GM23338 (cell line): ENCODE measurements at regions not wholly inside any gene's neighbourhood (a gene's known extent, or its start where the extent isn't known, plus 50 kb on each side); places are given as distances from the start of the nearest gene placed in this dataset.

Source experiments
- ATAC-seq: fragments of 200-7000 bp; cut with Tn5 transposase; 3 replicates; pipeline ENCODE4 v1.9.1; 2020
- DNase-seq: peaks from one replicate; pipeline ENCODE4 v3.0.0-alpha.2; 2015; ENCODE audit warnings: low spot score
- H2AFZ ChIP-seq: fragments of 200-600 bp; sonication (generic); 2 replicates; pipeline ENCODE4 v1.8.0; 2016; ENCODE audit warnings: antibody characterized with exemption, mild to moderate bottlenecking, moderate library complexity
- H3F3A ChIP-seq: fragments of 200-600 bp; sonication (generic); replicated peaks from 2 replicates; pipeline ENCODE4 v1.8.0; 2017; ENCODE audit warnings: antibody characterized with exemption, mixed run types, low read depth
- H3K27ac ChIP-seq: fragments of 200-600 bp; sonication (generic); 2 replicates; pipeline ENCODE4 v1.6.1; 2016; ENCODE audit warnings: low read depth
- H3K27me3 ChIP-seq: fragments of 200-600 bp; sonication (generic); 2 replicates; pipeline ENCODE4 v1.8.0; 2016; ENCODE audit warnings: mild to moderate bottlenecking, mixed run types, moderate library complexity; ENCODE audit not compliant: insufficient read depth
- H3K36me3 ChIP-seq: fragments of 200-600 bp; sonication (generic); 2 replicates; pipeline ENCODE4 v1.8.0; 2016; ENCODE audit warnings: mild to moderate bottlenecking; ENCODE audit not compliant: insufficient read depth
- H3K4me1 ChIP-seq: fragments of 200-600 bp; sonication (generic); 2 replicates; pipeline ENCODE4 v1.8.0; 2016; ENCODE audit warnings: mild to moderate bottlenecking, moderate library complexity; ENCODE audit not compliant: insufficient read depth
- H3K4me2 ChIP-seq: fragments of 200-600 bp; sonication (generic); 2 replicates; pipeline ENCODE4 v1.7.1; 2017; ENCODE audit warnings: mixed run types
- H3K4me3 ChIP-seq: fragments of 200-600 bp; sonication (generic); 2 replicates; pipeline ENCODE4 v1.6.1; 2016; ENCODE audit warnings: mixed run types
- H3K79me2 ChIP-seq: fragments of 200-600 bp; sonication (generic); replicated peaks from 2 replicates; pipeline ENCODE4 v1.8.0; 2017; ENCODE audit warnings: mild to moderate bottlenecking; ENCODE audit not compliant: insufficient read depth
- H3K9me2 ChIP-seq: fragments of 200-600 bp; sonication (generic); 2 replicates; pipeline ENCODE4 v1.8.0; 2017; ENCODE audit not compliant: insufficient read depth
- H4K20me1 ChIP-seq: fragments of 200-600 bp; sonication (generic); replicated peaks from 2 replicates; pipeline ENCODE4 v1.8.0; 2017; ENCODE audit warnings: mild to moderate bottlenecking; ENCODE audit not compliant: insufficient read depth
- H3K27ac Mint-ChIP-seq: 2 replicates; pipeline ENCODE4 v1.8.0; 2020; ENCODE audit warnings: inconsistent platforms, mild to moderate bottlenecking, moderate library complexity, mixed read lengths
- H3K27me3 Mint-ChIP-seq: 3 replicates; pipeline ENCODE4 v1.8.0; 2022; ENCODE audit warnings: low read depth, mild to moderate bottlenecking, moderate library complexity, mixed read lengths, inconsistent platforms; ENCODE audit not compliant: insufficient read depth, poor library complexity
- H3K36me3 Mint-ChIP-seq: 3 replicates; pipeline ENCODE4 v1.8.0; 2021; ENCODE audit warnings: low read depth, mild to moderate bottlenecking, inconsistent platforms, moderate library complexity, mixed read lengths
- H3K4me1 Mint-ChIP-seq: 3 replicates; pipeline ENCODE4 v1.8.0; 2020; ENCODE audit warnings: mild to moderate bottlenecking, inconsistent platforms, mixed read lengths
- H3K4me3 Mint-ChIP-seq: 3 replicates; pipeline ENCODE4 v1.8.0; 2021; ENCODE audit warnings: moderate library complexity, mild to moderate bottlenecking, inconsistent platforms, mixed read lengths
- H3K9me3 Mint-ChIP-seq: 3 replicates; pipeline ENCODE4 v1.8.0; 2020; ENCODE audit warnings: moderate library complexity, mild to moderate bottlenecking, inconsistent platforms, mixed read lengths
- CREB1 ChIP-seq: fragments of 250-450 bp; sonication (Bioruptor Pico); IDR thresholded peaks from 2 replicates; pipeline ENCODE4 v1.5.0; 2020; ENCODE audit warnings: low read depth, mild to moderate bottlenecking, moderate library complexity
- EZH2 ChIP-seq: fragments of 200-600 bp; sonication (generic); IDR thresholded peaks from one replicate; pipeline ENCODE4 v1.8.0; 2017; ENCODE audit warnings: antibody characterized with exemption, mild to moderate bottlenecking, low read depth; ENCODE audit not compliant: unreplicated experiment
- EZH2phosphoT487 ChIP-seq: fragments of 200-600 bp; sonication (generic); IDR thresholded peaks from one replicate; pipeline ENCODE4 v1.8.1; 2018; ENCODE audit warnings: antibody characterized with exemption; ENCODE audit not compliant: unreplicated experiment
- NANOG ChIP-seq: IDR thresholded peaks from 2 replicates; pipeline ENCODE4 v1.6.1; 2016; ENCODE audit warnings: antibody characterized with exemption, borderline replicate concordance
- POLR2AphosphoS5 ChIP-seq: IDR thresholded peaks from 2 replicates; pipeline ENCODE4 v1.6.1; 2016; ENCODE audit warnings: antibody characterized with exemption, low read depth
- ZNF114 ChIP-seq: fragments of 250-450 bp; sonication (Bioruptor Pico); IDR thresholded peaks from 2 replicates; pipeline ENCODE4 v1.5.0; 2020; ENCODE audit warnings: mild to moderate bottlenecking, moderate library complexity
- ZNF331 ChIP-seq: fragments of 250-450 bp; sonication (Bioruptor Pico); IDR thresholded peaks from 2 replicates; pipeline ENCODE4 v1.5.0; 2020; ENCODE audit warnings: low read depth, mild to moderate bottlenecking, moderate library complexity
- TF ChIP-seq, protein P1 (sequence below): IDR thresholded peaks from one replicate; pipeline ENCODE4 v1.6.1; 2018; ENCODE audit warnings: antibody characterized with exemption; ENCODE audit not compliant: unreplicated experiment
- TF ChIP-seq, protein P2 (sequence below), 2 experiments: fragments of 200-600 bp in 1 of 2; sonication (generic) in 1 of 2; conservative IDR thresholded peaks; 2 replicates each; pipeline versions ENCODE4 v1.5.1 to v1.6.1; 2016 to 2017; ENCODE audit warnings: antibody characterized with exemption in 2 of 2, low read depth in 2 of 2, mild to moderate bottlenecking in 2 of 2, moderate library complexity in 1 of 2
- TF ChIP-seq, protein P3 (sequence below): fragments of 250-450 bp; sonication (Bioruptor Pico); IDR thresholded peaks from 2 replicates; pipeline ENCODE4 v1.5.0; 2020; ENCODE audit warnings: mild to moderate bottlenecking, moderate library complexity
- TF ChIP-seq, protein P4 (sequence below): IDR thresholded peaks from 2 replicates; pipeline ENCODE4 v1.6.1; 2016; ENCODE audit warnings: antibody characterized with exemption

DNA sequence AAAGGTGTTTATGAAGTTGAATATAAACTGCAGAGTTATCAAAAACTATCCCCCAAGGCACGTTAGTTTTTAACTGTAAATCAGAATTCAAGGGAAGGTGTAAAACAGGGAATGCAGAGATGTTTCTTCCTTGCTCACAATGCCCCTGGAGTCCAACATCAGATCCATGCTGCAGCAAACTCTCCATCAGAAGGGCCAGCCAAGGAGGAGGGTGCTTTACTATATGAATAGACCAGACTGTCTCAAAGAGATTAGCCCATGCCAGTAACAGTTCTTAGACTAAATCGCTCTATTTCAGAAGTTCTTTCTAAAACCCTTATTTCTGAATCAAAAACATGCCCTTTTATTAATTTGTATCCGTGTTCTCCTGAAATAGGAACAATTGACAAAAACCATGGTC, 362.8 kb upstream of the RPS23 start:
- Histone ChIP-seq H2AFZ (no peak overlapping the region), H3K27ac (no peak overlapping the region), H3K4me2 (no peak overlapping the region), H3K4me3 (no peak overlapping the region), H4K20me1 (no peaks in the 10 kb centered on the region), H3F3A (no peaks in the 10 kb centered on the region), H3K36me3 (no peaks in the 10 kb centered on the region), H3K9me2 (no peaks in the 10 kb centered on the region), H3K4me1 (peaks cover 18% of the 10 kb centered on the region), H3K79me2 (no peaks in the 10 kb centered on the region), H3K27me3 (no peaks in the 10 kb centered on the region)
- TF ChIP-seq, protein P1, sequence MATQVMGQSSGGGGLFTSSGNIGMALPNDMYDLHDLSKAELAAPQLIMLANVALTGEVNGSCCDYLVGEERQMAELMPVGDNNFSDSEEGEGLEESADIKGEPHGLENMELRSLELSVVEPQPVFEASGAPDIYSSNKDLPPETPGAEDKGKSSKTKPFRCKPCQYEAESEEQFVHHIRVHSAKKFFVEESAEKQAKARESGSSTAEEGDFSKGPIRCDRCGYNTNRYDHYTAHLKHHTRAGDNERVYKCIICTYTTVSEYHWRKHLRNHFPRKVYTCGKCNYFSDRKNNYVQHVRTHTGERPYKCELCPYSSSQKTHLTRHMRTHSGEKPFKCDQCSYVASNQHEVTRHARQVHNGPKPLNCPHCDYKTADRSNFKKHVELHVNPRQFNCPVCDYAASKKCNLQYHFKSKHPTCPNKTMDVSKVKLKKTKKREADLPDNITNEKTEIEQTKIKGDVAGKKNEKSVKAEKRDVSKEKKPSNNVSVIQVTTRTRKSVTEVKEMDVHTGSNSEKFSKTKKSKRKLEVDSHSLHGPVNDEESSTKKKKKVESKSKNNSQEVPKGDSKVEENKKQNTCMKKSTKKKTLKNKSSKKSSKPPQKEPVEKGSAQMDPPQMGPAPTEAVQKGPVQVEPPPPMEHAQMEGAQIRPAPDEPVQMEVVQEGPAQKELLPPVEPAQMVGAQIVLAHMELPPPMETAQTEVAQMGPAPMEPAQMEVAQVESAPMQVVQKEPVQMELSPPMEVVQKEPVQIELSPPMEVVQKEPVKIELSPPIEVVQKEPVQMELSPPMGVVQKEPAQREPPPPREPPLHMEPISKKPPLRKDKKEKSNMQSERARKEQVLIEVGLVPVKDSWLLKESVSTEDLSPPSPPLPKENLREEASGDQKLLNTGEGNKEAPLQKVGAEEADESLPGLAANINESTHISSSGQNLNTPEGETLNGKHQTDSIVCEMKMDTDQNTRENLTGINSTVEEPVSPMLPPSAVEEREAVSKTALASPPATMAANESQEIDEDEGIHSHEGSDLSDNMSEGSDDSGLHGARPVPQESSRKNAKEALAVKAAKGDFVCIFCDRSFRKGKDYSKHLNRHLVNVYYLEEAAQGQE = no peak
- no peak for TF ChIP-seq ZNF331 (CRISPR knock-in tag)
- TF ChIP-seq ZNF114 (CRISPR knock-in tag) = no peak
- no peak for TF ChIP-seq EZH2phosphoT487
- TF ChIP-seq, protein P2, sequence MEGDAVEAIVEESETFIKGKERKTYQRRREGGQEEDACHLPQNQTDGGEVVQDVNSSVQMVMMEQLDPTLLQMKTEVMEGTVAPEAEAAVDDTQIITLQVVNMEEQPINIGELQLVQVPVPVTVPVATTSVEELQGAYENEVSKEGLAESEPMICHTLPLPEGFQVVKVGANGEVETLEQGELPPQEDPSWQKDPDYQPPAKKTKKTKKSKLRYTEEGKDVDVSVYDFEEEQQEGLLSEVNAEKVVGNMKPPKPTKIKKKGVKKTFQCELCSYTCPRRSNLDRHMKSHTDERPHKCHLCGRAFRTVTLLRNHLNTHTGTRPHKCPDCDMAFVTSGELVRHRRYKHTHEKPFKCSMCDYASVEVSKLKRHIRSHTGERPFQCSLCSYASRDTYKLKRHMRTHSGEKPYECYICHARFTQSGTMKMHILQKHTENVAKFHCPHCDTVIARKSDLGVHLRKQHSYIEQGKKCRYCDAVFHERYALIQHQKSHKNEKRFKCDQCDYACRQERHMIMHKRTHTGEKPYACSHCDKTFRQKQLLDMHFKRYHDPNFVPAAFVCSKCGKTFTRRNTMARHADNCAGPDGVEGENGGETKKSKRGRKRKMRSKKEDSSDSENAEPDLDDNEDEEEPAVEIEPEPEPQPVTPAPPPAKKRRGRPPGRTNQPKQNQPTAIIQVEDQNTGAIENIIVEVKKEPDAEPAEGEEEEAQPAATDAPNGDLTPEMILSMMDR (conservative IDR thresholded peaks at IDR 0.05; ENCODE audit: low read depth in 2 of 2) = no peak
- TF ChIP-seq, protein P3, sequence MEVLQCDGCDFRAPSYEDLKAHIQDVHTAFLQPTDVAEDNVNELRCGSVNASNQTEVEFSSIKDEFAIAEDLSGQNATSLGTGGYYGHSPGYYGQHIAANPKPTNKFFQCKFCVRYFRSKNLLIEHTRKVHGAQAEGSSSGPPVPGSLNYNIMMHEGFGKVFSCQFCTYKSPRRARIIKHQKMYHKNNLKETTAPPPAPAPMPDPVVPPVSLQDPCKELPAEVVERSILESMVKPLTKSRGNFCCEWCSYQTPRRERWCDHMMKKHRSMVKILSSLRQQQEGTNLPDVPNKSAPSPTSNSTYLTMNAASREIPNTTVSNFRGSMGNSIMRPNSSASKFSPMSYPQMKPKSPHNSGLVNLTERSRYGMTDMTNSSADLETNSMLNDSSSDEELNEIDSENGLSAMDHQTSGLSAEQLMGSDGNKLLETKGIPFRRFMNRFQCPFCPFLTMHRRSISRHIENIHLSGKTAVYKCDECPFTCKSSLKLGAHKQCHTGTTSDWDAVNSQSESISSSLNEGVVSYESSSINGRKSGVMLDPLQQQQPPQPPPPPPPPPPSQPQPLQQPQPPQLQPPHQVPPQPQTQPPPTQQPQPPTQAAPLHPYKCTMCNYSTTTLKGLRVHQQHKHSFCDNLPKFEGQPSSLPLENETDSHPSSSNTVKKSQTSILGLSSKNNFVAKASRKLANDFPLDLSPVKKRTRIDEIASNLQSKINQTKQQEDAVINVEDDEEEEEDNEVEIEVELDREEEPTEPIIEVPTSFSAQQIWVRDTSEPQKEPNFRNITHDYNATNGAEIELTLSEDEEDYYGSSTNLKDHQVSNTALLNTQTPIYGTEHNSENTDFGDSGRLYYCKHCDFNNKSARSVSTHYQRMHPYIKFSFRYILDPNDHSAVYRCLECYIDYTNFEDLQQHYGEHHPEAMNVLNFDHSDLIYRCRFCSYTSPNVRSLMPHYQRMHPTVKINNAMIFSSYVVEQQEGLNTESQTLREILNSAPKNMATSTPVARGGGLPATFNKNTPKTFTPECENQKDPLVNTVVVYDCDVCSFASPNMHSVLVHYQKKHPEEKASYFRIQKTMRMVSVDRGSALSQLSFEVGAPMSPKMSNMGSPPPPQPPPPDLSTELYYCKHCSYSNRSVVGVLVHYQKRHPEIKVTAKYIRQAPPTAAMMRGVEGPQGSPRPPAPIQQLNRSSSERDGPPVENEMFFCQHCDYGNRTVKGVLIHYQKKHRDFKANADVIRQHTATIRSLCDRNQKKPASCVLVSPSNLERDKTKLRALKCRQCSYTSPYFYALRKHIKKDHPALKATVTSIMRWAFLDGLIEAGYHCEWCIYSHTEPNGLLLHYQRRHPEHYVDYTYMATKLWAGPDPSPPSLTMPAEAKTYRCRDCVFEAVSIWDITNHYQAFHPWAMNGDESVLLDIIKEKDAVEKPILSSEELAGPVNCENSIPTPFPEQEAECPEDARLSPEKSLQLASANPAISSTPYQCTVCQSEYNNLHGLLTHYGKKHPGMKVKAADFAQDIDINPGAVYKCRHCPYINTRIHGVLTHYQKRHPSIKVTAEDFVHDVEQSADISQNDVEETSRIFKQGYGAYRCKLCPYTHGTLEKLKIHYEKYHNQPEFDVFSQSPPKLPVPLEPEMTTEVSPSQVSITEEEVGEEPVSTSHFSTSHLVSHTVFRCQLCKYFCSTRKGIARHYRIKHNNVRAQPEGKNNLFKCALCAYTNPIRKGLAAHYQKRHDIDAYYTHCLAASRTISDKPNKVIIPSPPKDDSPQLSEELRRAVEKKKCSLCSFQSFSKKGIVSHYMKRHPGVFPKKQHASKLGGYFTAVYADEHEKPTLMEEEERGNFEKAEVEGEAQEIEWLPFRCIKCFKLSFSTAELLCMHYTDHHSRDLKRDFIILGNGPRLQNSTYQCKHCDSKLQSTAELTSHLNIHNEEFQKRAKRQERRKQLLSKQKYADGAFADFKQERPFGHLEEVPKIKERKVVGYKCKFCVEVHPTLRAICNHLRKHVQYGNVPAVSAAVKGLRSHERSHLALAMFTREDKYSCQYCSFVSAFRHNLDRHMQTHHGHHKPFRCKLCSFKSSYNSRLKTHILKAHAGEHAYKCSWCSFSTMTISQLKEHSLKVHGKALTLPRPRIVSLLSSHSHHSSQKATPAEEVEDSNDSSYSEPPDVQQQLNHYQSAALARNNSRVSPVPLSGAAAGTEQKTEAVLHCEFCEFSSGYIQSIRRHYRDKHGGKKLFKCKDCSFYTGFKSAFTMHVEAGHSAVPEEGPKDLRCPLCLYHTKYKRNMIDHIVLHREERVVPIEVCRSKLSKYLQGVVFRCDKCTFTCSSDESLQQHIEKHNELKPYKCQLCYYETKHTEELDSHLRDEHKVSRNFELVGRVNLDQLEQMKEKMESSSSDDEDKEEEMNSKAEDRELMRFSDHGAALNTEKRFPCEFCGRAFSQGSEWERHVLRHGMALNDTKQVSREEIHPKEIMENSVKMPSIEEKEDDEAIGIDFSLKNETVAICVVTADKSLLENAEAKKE (CRISPR knock-in tag) = no peak
- TF ChIP-seq EZH2 = no peak
- TF ChIP-seq POLR2AphosphoS5 = no peak
- TF ChIP-seq CREB1 (CRISPR knock-in tag) = no peak
- no peak for TF ChIP-seq NANOG
- TF ChIP-seq, protein P4, sequence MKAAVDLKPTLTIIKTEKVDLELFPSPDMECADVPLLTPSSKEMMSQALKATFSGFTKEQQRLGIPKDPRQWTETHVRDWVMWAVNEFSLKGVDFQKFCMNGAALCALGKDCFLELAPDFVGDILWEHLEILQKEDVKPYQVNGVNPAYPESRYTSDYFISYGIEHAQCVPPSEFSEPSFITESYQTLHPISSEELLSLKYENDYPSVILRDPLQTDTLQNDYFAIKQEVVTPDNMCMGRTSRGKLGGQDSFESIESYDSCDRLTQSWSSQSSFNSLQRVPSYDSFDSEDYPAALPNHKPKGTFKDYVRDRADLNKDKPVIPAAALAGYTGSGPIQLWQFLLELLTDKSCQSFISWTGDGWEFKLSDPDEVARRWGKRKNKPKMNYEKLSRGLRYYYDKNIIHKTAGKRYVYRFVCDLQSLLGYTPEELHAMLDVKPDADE = no peak
- DNase-seq (no peak), ATAC-seq (peak; percentile 56)
- H3K9me3 Mint-ChIP-seq = no peaks in the 10 kb centered on the region
- peaks cover 23% of the 10 kb centered on the region; the same call in 2 of the 3 replicates for H3K4me1 Mint-ChIP-seq
- no peak overlapping the region for H3K4me3 Mint-ChIP-seq
- no peaks in the 10 kb centered on the region for H3K36me3 Mint-ChIP-seq
- no peak overlapping the region for H3K27ac Mint-ChIP-seq
- no peaks in the 10 kb centered on the region for H3K27me3 Mint-ChIP-seq
